Heart left ventricle (tissue), 13 donors: ENCODE measurements at regions not wholly inside any gene's neighbourhood (a gene's known extent, or its start where the extent isn't known, plus 50 kb on each side); places are given as distances from the start of the nearest gene placed in this dataset.

Source experiments
- POLR2A ChIP-seq, 2 donors: fragments of 450-650 bp; IDR thresholded peaks; one replicate each; pipeline ENCODE4 v1.6.1; 2017; ENCODE audit warnings: antibody characterized with exemption in 2 of 2, mild to moderate bottlenecking in 2 of 2, moderate library complexity in 2 of 2
- TF ChIP-seq, protein P1 (sequence below), 12 donors: fragments of 200-600 bp; sonication (generic) in 4 of 12; IDR thresholded peaks; one replicate each; pipeline versions ENCODE4 v1.5.0 to v1.8.0; 2018 to 2022; ENCODE audit warnings: antibody characterized with exemption in 12 of 12, mild to moderate bottlenecking in 5 of 12
- donor health status: ischemic (EF 13 %, LVEDD 7.1; RV severe dilation, severe dysfunction).
- donor health status: DM: no; HTN: yes; CAD: no.
- donor health status: DM: no; HTN: no; CAD: no.
- donor health status: ischemic (EF 25% LVEDD 6.9; RV normal size, moderate dysfunction).
- donor health status: ischemic (EF 25% LVEDD 5.7; RV mildly dilated, moderate dysfunction).
- donor health status: ischemic (EF 35%, LVEDD 5.7; RV mildly dilated, moderate dysfunction).
- donor health status: nonischemic (EF 11% LVEDD 7.7; RV severe dilation, severe dysfunction).
- donor health status: DM: yes; HTN: yes; CAD: no.
- donor health status: PGD.
- donor health status: ischemic (EF 29% LVEDD 5.4; RV normal size, mild dysfunction).
- donor health status: nonischemic (EF 23%, LVEDD 6.1; RV moderate dilation, normal function).

DNA sequence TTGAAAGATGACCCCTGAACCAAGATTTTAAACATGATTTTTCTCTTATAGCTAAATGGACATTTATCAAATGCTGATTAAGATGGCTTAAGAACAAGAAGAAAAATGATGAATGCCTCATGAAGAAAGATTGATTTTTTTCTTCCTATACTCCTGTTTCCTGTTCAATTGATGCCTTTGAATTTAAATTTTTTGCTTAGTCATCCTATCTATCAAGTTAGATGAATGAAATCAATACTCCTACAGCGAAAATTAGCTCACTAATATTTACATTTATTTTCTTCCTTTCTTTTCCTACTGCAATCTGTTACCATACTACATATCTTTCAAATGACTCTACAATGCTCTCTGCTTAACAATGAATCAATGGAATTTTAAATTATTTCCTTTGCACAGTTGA lies 773.6 kb upstream of the DIAPH2 start:
- TF ChIP-seq, protein P1, sequence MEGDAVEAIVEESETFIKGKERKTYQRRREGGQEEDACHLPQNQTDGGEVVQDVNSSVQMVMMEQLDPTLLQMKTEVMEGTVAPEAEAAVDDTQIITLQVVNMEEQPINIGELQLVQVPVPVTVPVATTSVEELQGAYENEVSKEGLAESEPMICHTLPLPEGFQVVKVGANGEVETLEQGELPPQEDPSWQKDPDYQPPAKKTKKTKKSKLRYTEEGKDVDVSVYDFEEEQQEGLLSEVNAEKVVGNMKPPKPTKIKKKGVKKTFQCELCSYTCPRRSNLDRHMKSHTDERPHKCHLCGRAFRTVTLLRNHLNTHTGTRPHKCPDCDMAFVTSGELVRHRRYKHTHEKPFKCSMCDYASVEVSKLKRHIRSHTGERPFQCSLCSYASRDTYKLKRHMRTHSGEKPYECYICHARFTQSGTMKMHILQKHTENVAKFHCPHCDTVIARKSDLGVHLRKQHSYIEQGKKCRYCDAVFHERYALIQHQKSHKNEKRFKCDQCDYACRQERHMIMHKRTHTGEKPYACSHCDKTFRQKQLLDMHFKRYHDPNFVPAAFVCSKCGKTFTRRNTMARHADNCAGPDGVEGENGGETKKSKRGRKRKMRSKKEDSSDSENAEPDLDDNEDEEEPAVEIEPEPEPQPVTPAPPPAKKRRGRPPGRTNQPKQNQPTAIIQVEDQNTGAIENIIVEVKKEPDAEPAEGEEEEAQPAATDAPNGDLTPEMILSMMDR (IDR thresholded peaks at IDR 0.05), result no peak
- no peak for TF ChIP-seq POLR2A (IDR thresholded peaks at IDR 0.05)
